M059J (cell line): ENCODE measurements at regions not wholly inside any gene's neighbourhood (a gene's known extent, or its start where the extent isn't known, plus 50 kb on each side); places are given as distances from the start of the nearest gene placed in this dataset.
"Not testable (repeated sequence)": the region's sequence is repeated elsewhere in the genome, so short reads cannot be mapped to it uniquely, and the experiment has no call there.

Experiments used
- DNase-seq: peaks from one replicate; pipeline ENCODE4 v3.0.0-alpha.2; 2012; ENCODE audit warnings: low read depth

- DNase-seq = no peak
These were observed 766.9 kb upstream of the PCDH10 start for GRCh38 chr4:132382243-132382642.

GRCh38 chr4:132383571-132384199 is 765.4 kb upstream of the PCDH10 start:
- DNase-seq = no peak

- DNase-seq = no peak
These were observed 764.4 kb upstream of the PCDH10 start for GRCh38 chr4:132384709-132385108.

- DNase-seq = no peak
These were observed 763.0 kb upstream of the PCDH10 start for GRCh38 chr4:132386130-132386529.

- DNase-seq = no peak
These were observed 762.0 kb upstream of the PCDH10 start for GRCh38 chr4:132387060-132387459.

GRCh38 chr4:132395561-132395960 is 753.5 kb upstream of the PCDH10 start:
- no peak for DNase-seq

- no peak for DNase-seq
These were observed 752.5 kb upstream of the PCDH10 start for GRCh38 chr4:132396636-132397035.

GRCh38 chr4:132417220-132417619 is 731.9 kb upstream of the PCDH10 start:
- no peak for DNase-seq

- no peak for DNase-seq
These were observed 722.0 kb upstream of the PCDH10 start for GRCh38 chr4:132427125-132427524.

GRCh38 chr4:132437117-132437516 is 712.0 kb upstream of the PCDH10 start:
- no peak for DNase-seq

GRCh38 chr4:132445386-132445785 is 703.7 kb upstream of the PCDH10 start:
- no peak for DNase-seq

GRCh38 chr4:132457987-132458386 is 691.1 kb upstream of the PCDH10 start:
- not testable (repeated sequence) for DNase-seq

GRCh38 chr4:132479543-132479942 is 669.6 kb upstream of the PCDH10 start:
- DNase-seq = no peak

GRCh38 chr4:132488555-132488954 is 660.5 kb upstream of the PCDH10 start:
- DNase-seq = no peak

GRCh38 chr4:132493476-132493875 is 655.6 kb upstream of the PCDH10 start:
- no peak for DNase-seq

- DNase-seq = not testable (repeated sequence)
These were observed 653.8 kb upstream of the PCDH10 start for GRCh38 chr4:132495267-132495812.

GRCh38 chr4:132498215-132498614 is 650.9 kb upstream of the PCDH10 start:
- DNase-seq = no peak

- no peak for DNase-seq
These were observed 647.0 kb upstream of the PCDH10 start for GRCh38 chr4:132502096-132502552.

GRCh38 chr4:132504438-132504837 is 644.7 kb upstream of the PCDH10 start:
- no peak for DNase-seq

GRCh38 chr4:132506568-132506967 is 642.5 kb upstream of the PCDH10 start:
- no peak for DNase-seq

GRCh38 chr4:132513491-132513890 is 635.6 kb upstream of the PCDH10 start:
- DNase-seq = no peak

GRCh38 chr4:132526652-132527051 is 622.4 kb upstream of the PCDH10 start:
- no peak for DNase-seq

- DNase-seq = no peak
These were observed 621.3 kb upstream of the PCDH10 start for GRCh38 chr4:132527817-132528216.

GRCh38 chr4:132530861-132531260 is 618.2 kb upstream of the PCDH10 start:
- DNase-seq = no peak
